ENCODE measurements at regions not wholly inside any gene's neighbourhood (a gene's known extent, or its start where the extent isn't known, plus 50 kb on each side); places are given as distances from the start of the nearest gene placed in this dataset.
"Not testable (repeated sequence)": the region's sequence is repeated elsewhere in the genome, so short reads cannot be mapped to it uniquely, and the experiment has no call there.

DNA sequence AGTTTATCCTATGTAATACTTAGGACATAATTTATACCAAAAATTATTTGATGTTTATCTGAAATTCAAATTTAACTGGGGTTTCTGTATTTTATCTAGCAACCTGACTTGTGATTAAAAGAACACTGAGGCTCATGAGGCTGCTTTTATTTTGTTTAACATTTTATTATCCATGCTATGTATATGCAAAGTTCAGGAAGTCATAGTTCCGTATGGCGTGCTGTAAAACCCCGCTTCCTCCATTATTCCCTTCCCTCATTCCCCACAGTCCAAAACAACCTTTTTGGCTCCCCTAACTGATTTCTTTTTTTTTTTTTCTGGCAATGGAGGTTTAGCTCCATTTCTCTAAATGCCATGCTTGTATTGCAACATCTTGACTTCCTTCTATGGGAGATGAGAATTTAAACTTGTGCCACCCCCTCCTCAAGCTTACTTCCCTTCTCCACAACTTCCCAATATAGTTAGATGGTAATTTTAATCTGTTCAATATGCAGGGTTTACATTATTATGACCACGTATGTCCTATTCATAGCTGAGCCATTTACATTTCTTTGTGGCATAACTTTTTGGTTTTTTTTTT, 138.0 kb upstream of the DNAH14 start:
- DNase-seq (ENCODE audit: low read depth in 3 of 3): no peak

GRCh38 chr1:224795591-224795990, 133.9 kb upstream of the DNAH14 start:
- no peak for DNase-seq (ENCODE audit: low read depth in 3 of 3)

DNA sequence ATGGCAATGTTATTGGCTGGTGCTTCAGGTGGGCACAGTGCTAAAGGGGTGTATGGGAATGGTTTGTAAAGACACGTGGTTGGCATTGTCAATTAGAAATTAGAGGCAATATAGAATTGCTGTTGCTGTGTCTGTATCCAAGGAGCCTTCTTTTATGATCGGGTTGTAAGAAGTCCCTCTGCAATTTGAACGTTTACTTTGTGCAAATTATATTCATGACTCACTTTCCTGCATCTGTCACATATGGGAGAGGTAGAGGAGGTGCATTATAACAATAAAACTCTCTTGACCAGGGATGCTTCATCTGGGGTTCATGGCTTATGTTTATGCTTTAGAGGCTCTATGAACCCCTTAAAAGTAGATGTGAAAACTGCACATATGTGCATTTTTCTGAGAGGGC, 130.4 kb upstream of the DNAH14 start:
- DNase-seq (ENCODE audit: low read depth in 3 of 3): no peak

DNA sequence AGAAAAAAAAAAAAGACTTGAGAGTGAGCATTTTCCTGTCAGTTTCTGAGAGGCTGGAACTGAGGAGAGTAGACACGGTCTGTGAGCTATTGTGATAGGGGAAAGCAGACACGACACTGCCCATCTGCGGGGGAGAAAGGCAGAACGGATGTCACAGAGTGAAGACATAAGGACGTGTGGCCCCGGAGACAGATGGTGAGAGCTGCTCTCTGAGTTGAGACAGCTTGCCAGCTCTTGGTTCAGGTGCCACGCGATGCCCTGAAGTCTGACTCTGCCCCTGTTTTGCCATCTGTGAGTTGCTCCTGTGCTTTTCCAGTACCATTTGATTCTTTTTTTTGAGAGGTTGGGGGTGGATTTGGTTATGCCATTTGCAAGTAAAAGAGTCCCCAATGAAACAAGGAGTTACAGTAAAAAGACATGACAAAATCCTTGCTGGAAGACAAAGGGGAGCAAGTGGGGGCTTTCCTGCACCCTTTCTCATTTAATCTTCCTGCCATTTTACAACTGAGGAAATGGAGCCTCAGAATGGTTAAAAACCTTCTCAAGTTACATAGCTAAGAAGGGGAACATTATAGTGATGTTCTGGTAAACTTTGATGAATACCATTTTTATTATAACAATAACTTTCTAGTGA, 128.9 kb upstream of the DNAH14 start:
- no peak for DNase-seq (ENCODE audit: low read depth in 3 of 3)

DNA sequence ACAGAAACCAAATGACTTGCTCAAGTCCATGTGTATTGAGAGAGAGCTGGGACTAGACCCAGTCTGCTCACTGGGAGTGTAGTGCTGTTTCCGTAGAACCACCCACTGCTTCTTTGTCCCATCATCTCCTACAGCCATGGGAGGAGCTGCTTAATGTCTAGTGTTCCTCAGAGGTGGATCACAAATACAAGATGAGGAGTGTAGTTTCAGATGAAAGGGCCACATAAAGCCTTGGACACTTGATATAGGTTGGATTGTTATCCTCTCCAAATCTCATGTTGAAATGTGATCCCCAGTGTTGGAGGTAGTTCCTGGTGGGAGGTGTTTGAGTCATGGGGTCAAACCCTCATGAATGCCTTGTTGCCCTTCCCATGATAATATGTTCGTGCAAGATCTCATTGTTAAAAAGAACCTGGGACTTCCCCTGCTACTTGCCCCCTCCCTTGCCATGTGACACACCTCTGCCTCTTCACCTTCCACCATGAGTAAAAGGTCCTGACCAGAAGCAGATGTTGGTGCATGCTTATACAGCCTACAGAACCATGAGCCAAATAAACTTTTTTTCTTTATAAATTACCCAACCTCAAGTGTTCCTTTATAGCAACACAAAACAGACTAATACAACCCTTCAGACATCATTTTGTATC, 127.5 kb upstream of the DNAH14 start:
- DNase-seq (ENCODE audit: low read depth in 3 of 3): no peak

DNA sequence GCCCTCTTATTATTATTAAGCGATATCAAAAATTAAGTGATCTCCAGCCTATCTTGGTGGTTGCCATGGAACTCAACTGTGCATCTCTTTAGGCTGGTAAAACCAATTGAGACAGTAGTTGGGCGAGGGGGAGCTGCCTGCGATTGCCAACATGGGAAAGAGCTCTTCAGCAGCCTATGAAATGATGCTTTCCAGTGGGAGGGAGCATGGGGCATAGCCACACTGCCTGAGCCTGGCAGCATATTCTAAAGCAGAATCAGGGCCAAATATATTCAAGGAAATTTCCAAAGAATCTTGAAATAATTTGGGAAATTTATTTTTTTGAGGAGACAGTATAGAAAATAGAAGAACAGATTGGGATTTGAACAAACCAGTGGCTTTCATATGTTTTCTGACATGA, 126.9 kb upstream of the DNAH14 start:
- no peak for DNase-seq (ENCODE audit: low read depth in 3 of 3)

DNA sequence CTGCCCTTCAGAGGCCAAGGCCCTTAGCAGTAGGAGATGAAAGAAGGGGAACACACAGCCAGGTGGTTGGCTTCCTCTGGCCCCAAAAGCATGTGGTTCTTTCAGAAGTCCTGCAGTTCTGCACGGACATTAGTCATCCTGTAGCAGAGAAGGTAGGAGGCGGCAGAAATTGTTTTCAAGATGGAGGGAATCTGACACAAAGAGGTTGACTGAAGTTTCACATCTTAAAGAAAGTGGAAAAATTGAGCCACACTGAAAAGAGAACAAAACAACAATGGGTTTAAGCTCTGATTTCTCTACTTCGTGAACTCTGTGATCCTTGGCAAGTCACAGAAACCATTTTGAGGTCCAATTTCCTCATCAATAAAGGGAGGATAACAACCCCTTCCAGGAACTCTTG, 125.3 kb upstream of the DNAH14 start:
- no peak for DNase-seq (ENCODE audit: low read depth in 3 of 3)

- no peak for DNase-seq (ENCODE audit: low read depth in 3 of 3)
Measured at GRCh38 chr1:224805889-224806288, 123.6 kb upstream of the DNAH14 start.

GRCh38 chr1:224809137-224809536, 120.3 kb upstream of the DNAH14 start:
- no peak for DNase-seq (ENCODE audit: low read depth in 3 of 3)

GRCh38 chr1:224809613-224810012, 119.9 kb upstream of the DNAH14 start:
- no peak for DNase-seq (ENCODE audit: low read depth in 3 of 3)

DNA sequence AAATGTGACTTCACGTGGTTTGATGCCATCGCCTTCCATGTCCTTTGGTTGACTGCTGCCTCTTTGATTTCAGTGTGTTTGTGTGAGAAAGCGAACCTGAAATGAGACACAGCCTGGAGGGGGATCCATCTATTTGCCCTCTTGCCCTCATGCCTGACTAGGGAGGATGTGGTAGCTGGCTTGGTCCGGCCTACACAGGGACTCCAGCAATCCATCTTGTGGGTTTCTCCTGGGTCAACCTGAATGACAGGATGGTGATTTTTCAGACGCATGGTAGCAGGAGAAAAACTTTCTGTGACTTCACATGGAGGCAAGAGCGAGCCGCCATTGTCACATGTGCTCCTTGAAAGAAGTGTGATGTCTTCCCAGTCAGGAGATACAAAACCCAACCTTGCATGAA, 117.9 kb upstream of the DNAH14 start:
- no peak for DNase-seq (ENCODE audit: low read depth in 3 of 3)

DNA sequence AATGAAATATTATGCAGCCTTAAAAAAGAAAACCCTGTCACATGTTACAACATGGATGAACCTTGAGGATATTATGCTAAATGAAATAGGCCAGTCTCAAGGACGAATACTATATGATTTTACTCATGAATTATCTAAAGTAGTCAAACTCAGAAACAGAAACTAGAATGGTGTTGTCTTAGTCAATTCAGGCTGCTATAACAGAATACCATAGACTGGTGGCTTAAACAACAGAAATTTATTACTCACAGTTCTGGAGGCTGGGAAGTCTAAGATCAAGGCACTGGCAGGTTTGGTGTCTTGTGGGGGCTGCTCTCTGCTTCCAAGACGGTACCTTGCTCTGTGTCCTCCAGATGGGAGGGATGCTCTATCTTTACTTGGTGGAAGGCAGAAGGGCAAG, 113.8 kb upstream of the DNAH14 start:
- no peak for DNase-seq (ENCODE audit: low read depth in 3 of 3)

GRCh38 chr1:224816062-224816461, 113.4 kb upstream of the DNAH14 start:
- no peak for DNase-seq (ENCODE audit: low read depth in 3 of 3)

GRCh38 chr1:224817382-224817781, 112.1 kb upstream of the DNAH14 start:
- DNase-seq (ENCODE audit: low read depth in 3 of 3): no peak

- DNase-seq (ENCODE audit: low read depth in 3 of 3): no peak
Measured at GRCh38 chr1:224819861-224820260, 109.6 kb upstream of the DNAH14 start.

- DNase-seq (ENCODE audit: low read depth in 3 of 3): no peak
Measured at GRCh38 chr1:224820341-224820740, 109.1 kb upstream of the DNAH14 start.

- not testable (repeated sequence) for DNase-seq (ENCODE audit: low read depth in 3 of 3)
Measured at GRCh38 chr1:224821751-224822150, 107.7 kb upstream of the DNAH14 start.

DNA sequence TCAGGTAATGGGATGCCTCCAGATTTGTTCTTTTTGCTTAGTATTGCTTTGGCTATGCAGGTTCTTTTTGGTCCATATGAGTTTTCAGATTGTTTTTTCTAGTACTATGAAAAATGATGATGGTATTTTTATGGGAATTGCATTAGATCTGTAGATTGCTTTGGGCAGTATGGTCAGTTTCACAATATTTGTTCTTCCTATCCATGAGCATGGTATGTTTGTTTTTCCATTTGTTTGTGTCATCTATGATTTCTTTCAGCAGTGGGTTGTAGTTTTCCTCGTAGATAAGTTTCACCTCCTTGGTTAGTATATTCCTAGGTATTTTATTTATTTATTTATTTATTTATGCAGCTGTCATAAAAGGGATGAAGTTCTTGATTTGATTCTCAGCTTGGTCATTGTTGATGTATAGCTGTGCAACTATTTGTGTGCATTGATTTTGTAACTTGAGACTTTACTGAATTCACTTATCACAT, 103.9 kb upstream of the DNAH14 start:
- no peak for DNase-seq (ENCODE audit: low read depth in 3 of 3)

DNA sequence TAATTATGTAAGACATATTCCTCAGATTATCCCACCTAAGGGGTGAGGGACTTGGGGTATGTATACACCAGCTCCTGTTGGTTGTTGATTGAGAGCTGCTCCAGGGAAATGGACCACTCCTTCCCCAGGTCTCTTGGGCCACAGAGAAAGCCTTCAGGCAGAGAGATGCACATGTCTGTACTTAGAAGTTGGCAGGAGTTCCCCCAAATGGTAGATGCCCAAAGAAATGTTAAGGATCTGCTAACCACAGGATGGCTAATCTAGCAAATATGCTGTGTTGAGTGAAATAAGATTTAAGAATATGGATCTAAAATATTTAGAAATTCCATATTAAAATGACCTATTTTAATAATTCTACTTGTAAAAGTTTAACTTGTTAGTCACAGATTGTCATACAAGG, 100.8 kb upstream of the DNAH14 start:
- no peak for DNase-seq (ENCODE audit: low read depth in 3 of 3)

- no peak for DNase-seq (ENCODE audit: low read depth in 3 of 3)
Measured at GRCh38 chr1:224831501-224831900, 98.0 kb upstream of the DNAH14 start.

- DNase-seq (ENCODE audit: low read depth in 3 of 3): not testable (repeated sequence)
Measured at GRCh38 chr1:224839648-224840300, 89.7 kb upstream of the DNAH14 start.

- not testable (repeated sequence) for DNase-seq (ENCODE audit: low read depth in 3 of 3)
Measured at GRCh38 chr1:224841803-224842202, 87.7 kb upstream of the DNAH14 start.

Measured in stimulated activated CD4-positive, alpha-beta T cell treated with anti-CD3 and anti-CD28 coated beads, TNF-alpha, amount 100 ng/mL, for 4 hours (primary cell).